ENCODE measurements at regions not wholly inside any gene's neighbourhood (a gene's known extent, or its start where the extent isn't known, plus 50 kb on each side); places are given as distances from the start of the nearest gene placed in this dataset.

DNA sequence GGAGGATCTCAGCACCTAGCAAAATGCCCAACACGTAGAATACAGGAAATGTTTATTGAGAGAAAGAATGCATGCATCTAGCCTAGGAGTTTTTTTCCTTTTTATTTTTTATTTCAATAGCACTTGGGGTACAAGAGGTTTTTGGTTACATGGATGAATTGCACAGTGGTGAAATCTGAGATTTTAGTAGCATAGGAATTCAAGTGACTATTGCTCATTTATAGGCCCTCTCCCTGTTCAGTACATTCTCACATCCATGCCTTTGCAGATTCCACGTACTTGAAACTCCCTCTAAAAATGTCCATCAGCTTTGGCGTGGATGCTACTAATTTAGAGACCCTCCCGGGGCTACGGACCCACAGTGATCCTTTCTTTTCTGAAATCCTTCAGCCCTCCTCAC, 61.7 kb upstream of the PIAS1 start:
- DNase-seq = no peak

DNA sequence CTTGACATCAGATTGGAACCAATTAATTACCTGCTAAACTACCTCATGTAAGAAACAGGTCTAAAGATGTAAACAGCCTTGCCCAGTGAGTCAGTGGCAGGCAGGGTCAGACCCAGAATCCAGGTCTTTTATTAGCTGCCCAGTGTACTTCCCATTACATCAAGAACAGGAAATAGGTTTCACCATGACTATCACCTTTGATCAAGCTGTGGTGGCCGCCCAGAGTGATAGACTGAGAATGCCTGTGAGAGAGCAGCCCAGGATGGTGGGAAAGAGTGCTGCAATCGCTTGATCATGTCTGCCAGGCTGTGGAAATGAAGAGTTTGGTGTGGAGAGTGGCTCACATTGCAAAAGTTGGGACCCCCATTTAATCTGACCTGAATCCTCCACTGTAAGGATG, 61.3 kb upstream of the PIAS1 start:
- DNase-seq = no peak

DNA sequence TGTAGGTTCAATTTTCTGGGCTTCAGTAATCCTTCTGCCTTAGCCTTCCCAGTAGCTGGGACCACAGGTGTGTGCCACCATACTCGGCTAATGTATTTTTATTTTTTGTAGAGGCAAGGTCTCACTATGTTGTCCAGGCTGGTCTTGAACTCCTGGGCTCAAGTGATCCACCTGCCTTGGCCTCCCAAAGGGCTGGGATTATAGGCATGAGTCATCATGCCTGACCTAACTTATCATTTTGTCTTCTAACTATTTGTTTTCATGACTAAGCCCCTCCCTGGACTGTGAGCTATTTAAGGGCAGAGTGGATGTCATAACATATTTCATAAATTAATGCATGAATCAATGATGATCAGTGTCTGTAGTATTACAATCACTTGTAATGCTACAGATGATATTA, 56.1 kb upstream of the PIAS1 start:
- DNase-seq = no peak

DNA sequence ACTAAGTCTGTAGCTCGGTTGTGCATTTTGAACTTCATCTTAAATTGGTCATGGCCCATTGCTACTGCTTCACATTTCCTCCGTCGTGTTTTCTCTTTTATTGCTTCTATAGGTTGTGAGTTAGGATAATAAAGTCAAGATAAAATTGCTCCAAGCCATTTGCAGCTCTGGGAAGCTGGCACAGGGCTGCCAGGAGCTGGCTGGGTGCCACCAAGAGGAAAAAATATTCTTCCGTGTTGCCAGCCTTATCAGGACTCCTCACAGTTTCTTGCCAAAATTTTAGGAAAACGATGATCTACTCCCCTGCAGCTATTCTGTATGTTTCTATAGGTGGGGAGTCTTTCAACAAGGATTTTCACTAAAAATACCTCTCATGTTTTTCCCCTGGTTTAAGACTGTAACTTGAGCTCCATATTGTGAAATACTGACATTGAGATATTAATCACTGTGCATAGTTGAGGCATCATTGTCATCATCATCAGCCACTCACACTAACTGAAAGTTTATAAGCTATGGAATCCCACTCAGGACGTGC, 55.4 kb upstream of the PIAS1 start:
- no peak for DNase-seq

DNA sequence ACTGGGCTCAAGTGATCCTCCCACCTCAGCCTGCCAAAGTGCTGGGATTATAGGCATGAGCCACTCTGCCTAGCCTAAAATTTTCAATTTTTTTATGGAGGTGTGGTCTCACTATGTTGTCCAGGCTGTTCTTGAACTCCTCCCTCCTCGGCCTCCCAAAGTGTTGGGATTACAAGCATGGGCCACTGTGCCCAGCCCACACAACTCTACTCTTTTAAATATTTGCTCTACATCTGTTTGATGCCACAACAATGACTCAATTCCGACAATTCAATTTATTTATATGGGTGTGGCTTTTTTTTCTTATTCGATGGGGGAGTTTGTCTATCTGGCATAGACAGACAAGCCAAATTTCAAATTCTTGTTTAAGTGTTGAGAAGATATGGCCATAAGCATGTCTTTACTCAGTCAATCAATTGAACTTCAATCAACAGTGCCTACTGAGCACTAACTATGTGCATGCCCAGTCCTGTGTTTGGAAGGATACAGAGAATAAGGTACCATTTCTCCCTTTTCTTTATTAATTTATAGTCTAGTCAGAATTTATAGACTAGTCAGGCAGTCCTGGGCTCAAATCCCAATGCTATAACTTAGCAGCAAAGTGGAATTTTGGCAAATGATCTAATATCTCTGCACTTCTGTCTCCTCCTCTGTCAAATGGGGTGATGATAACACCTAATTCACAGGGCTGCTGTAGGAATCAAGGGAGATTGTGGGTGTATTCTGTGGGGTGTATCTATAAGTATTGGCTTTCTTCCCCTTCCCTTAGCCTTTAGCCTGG, 54.6 kb upstream of the PIAS1 start:
- no peak for DNase-seq

DNA sequence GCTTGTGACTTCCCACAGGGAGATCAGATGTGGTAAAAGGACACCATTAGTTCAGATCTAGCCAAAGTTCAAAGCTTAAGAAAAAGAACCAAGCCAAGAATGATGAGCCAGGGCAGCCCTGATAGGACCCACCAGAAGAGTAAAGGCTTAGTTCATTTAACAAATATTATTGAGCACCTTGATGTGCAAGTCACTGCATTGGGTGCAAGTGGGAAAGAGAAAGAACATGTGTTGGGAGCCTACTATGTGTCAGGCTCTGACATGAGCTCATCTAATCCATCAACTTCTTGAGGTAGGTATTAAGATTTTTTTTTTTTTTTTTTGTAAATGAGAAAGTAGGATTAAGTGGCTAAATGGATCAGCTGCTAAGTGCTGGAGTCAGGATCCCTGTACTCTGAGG, 53.4 kb upstream of the PIAS1 start:
- DNase-seq = no peak

DNA sequence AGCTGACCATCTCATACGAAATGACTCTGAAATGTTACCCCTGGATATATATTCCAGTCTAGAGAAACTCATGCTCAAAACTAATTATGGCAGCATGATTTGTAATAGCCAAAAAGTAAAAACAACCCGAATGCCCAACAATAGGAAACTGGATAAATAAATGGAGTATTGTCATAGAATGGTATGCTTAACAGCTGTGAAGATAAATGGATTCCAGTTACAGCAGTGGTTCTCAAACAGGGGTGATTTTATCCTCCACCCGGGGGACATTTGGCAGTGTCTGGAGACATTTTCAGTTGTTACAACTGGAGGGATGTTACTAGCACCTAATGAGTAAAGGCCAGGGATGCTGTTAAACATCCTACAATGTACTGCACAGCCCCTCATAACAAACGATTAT, 52.3 kb upstream of the PIAS1 start:
- DNase-seq = no peak

DNA sequence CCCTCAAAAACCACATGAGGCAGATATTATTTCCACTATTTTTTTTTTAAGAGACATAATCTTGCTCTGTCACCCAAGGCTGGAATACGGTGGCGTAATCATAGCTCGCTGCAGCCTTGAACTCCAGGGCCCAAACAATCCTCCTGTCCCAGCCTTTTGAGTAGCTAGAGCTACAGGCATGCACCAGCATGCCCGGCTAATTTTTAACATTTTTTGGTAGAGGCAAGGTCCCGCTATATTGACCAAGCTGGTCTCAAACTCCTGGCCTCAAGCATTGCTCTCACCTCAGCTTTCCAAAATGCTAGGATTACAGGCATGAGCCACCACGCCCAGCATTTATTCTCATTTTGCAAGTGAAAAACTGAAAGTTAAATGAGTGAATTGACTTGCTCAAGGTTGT, 50.8 kb upstream of the PIAS1 start:
- no peak for DNase-seq

All from SHP77 treated with DMSO at 0.1 percent for 48 hours (cell line).